ENCODE measurements at regions not wholly inside any gene's neighbourhood (a gene's known extent, or its start where the extent isn't known, plus 50 kb on each side); places are given as distances from the start of the nearest gene placed in this dataset.
A peak's percentile ranks its signal among the peaks of the same experiment; 100 is the strongest.
"Not testable (repeated sequence)": the region's sequence is repeated elsewhere in the genome, so short reads cannot be mapped to it uniquely, and the experiment has no call there.

- no peak for DNase-seq
These were observed 929.5 kb upstream of the ALCAM start for GRCh38 chr3:104437131-104437750.

- DNase-seq, result no peak
These were observed 928.8 kb upstream of the ALCAM start for GRCh38 chr3:104437891-104438290.

GRCh38 chr3:104438706-104439105 is 928.0 kb upstream of the ALCAM start:
- no peak for DNase-seq

GRCh38 chr3:104445252-104445919 is 921.3 kb upstream of the ALCAM start:
- not testable (repeated sequence) for DNase-seq

- DNase-seq, result no peak
These were observed 919.0 kb upstream of the ALCAM start for GRCh38 chr3:104447681-104448080.

GRCh38 chr3:104452697-104453096 is 914.0 kb upstream of the ALCAM start:
- no peak for DNase-seq

- DNase-seq, result no peak
These were observed 908.1 kb upstream of the ALCAM start for GRCh38 chr3:104458657-104459056.

GRCh38 chr3:104460477-104461406 is 906.0 kb upstream of the ALCAM start:
- no peak for DNase-seq

GRCh38 chr3:104461431-104461830 is 905.3 kb upstream of the ALCAM start:
- DNase-seq, result no peak

GRCh38 chr3:104472221-104472620 is 894.5 kb upstream of the ALCAM start:
- DNase-seq, result no peak

GRCh38 chr3:104474011-104474410 is 892.7 kb upstream of the ALCAM start:
- DNase-seq, result no peak

GRCh38 chr3:104503022-104503421 is 863.7 kb upstream of the ALCAM start:
- DNase-seq, result no peak

- DNase-seq, result no peak
These were observed 856.4 kb upstream of the ALCAM start for GRCh38 chr3:104510131-104510849.

- DNase-seq, result no peak
These were observed 852.3 kb upstream of the ALCAM start for GRCh38 chr3:104514371-104514770.

GRCh38 chr3:104514776-104515175 is 851.9 kb upstream of the ALCAM start:
- no peak for DNase-seq

GRCh38 chr3:104519068-104519467 is 847.6 kb upstream of the ALCAM start:
- DNase-seq, result no peak

- no peak for DNase-seq
These were observed 847.1 kb upstream of the ALCAM start for GRCh38 chr3:104519468-104520227.

- DNase-seq, result no peak
These were observed 846.5 kb upstream of the ALCAM start for GRCh38 chr3:104520228-104520655.

GRCh38 chr3:104521606-104522336 is 844.9 kb upstream of the ALCAM start:
- DNase-seq, result peak in 2 of 3 donors; percentile 9 to 18

GRCh38 chr3:104523136-104523535 is 843.6 kb upstream of the ALCAM start:
- no peak for DNase-seq

- DNase-seq, result peak in 1 of 3 donors; percentile 5
These were observed 839.8 kb upstream of the ALCAM start for GRCh38 chr3:104526901-104527401.

All from suppressor macrophage treated with lipopolysaccharide for 1 hour (primary cell).